ENCODE measurements at regions not wholly inside any gene's neighbourhood (a gene's known extent, or its start where the extent isn't known, plus 50 kb on each side); places are given as distances from the start of the nearest gene placed in this dataset.

GRCh38 chr10:36116040-36116439 is 473.9 kb upstream of the FZD8 start:
- no peak overlapping the region for H2AK5ac ChIP-seq (ENCODE audit: low read depth, low read length)
- no peaks in the 10 kb centered on the region for H3K79me1 ChIP-seq (ENCODE audit: low read depth, low read length)
- peaks cover 0 to 2% of the 10 kb centered on the region in 2 donors for H3K4me1 ChIP-seq (ENCODE audit: control insufficient read depth in 2 of 2, insufficient read depth in 1 of 2, low read depth in 1 of 2, low read length in 2 of 2)
- no peaks in the 10 kb centered on the region for H3K36me3 ChIP-seq (replicated peaks in 1 of 2; ENCODE audit: control insufficient read depth in 2 of 2, insufficient read depth in 2 of 2, low read length in 2 of 2)
- H3K18ac ChIP-seq (ENCODE audit: low read length): no peak overlapping the region
- H3K27ac ChIP-seq (replicated peaks; ENCODE audit: low read length): no peak overlapping the region
- no peak overlapping the region for H3K9ac ChIP-seq (ENCODE audit: low read depth, low read length, poor library complexity)
- H3K4me3 ChIP-seq (ENCODE audit: low read length in 2 of 2): no peak overlapping the region
- no peak for DNase-seq (ENCODE audit: low spot score)
- H4K8ac ChIP-seq (ENCODE audit: low read depth, low read length): no peak overlapping the region
- H2BK5ac ChIP-seq (ENCODE audit: low read length): no peak overlapping the region
- H2BK15ac ChIP-seq (ENCODE audit: low read length): no peak overlapping the region
- no CpG with 5 or more reads among the region's 2 CpGs for WGBS, 2 donors (ENCODE audit: extremely low coverage in 2 of 2, insufficient read length in 2 of 2, insufficient replicate concordance in 1 of 2)
- H3K4me2 ChIP-seq (ENCODE audit: insufficient read depth, low read length, poor library complexity, severe bottlenecking): no peak overlapping the region
- H4K91ac ChIP-seq (ENCODE audit: low read depth, low read length, poor library complexity): no peak overlapping the region
- no peak overlapping the region for H2BK120ac ChIP-seq (ENCODE audit: low read depth, low read length)
- H3K27me3 ChIP-seq (ENCODE audit: control insufficient read depth in 3 of 3, insufficient read depth in 3 of 3, low read depth in 1 of 3, low read length in 3 of 3): no peaks in the 10 kb centered on the region
- H2AFZ ChIP-seq (ENCODE audit: low read length): no peak overlapping the region
- no peak overlapping the region for H3K4ac ChIP-seq (ENCODE audit: low read length)
- no peak overlapping the region for H3K23ac ChIP-seq (ENCODE audit: low read depth, low read length, poor library complexity)
- H3K14ac ChIP-seq (ENCODE audit: low read length): no peak overlapping the region
- H3K9me3 ChIP-seq (replicated peaks in 1 of 2; ENCODE audit: control insufficient read depth in 2 of 2, insufficient read depth in 1 of 2, low read depth in 1 of 2, low read length in 2 of 2): no peaks in the 10 kb centered on the region
- no peak overlapping the region for H2BK12ac ChIP-seq (ENCODE audit: low read length)

- no peak overlapping the region for H3K18ac ChIP-seq (ENCODE audit: low read length)
- no peak overlapping the region for H3K4ac ChIP-seq (ENCODE audit: low read length)
- no peak overlapping the region for H2AFZ ChIP-seq (ENCODE audit: low read length)
- H3K36me3 ChIP-seq (replicated peaks in 1 of 2; ENCODE audit: control insufficient read depth in 2 of 2, insufficient read depth in 2 of 2, low read length in 2 of 2): no peaks in the 10 kb centered on the region
- no peak for DNase-seq (ENCODE audit: low spot score)
- H3K4me1 ChIP-seq (ENCODE audit: control insufficient read depth in 2 of 2, insufficient read depth in 1 of 2, low read depth in 1 of 2, low read length in 2 of 2): peaks cover 0 to 2% of the 10 kb centered on the region in 2 donors
- H3K14ac ChIP-seq (ENCODE audit: low read length): no peak overlapping the region
- no peaks in the 10 kb centered on the region for H3K79me1 ChIP-seq (ENCODE audit: low read depth, low read length)
- H2BK5ac ChIP-seq (ENCODE audit: low read length): no peak overlapping the region
- no peak overlapping the region for H2BK120ac ChIP-seq (ENCODE audit: low read depth, low read length)
- no peak overlapping the region for H2BK12ac ChIP-seq (ENCODE audit: low read length)
- no peak overlapping the region for H3K4me3 ChIP-seq (ENCODE audit: low read length in 2 of 2)
- no peak overlapping the region for H3K23ac ChIP-seq (ENCODE audit: low read depth, low read length, poor library complexity)
- H3K9ac ChIP-seq (ENCODE audit: low read depth, low read length, poor library complexity): no peak overlapping the region
- no CpG with 5 or more reads among the region's 1 CpG for WGBS, 2 donors (ENCODE audit: extremely low coverage in 2 of 2, insufficient read length in 2 of 2, insufficient replicate concordance in 1 of 2)
- H2AK5ac ChIP-seq (ENCODE audit: low read depth, low read length): no peak overlapping the region
- no peak overlapping the region for H4K8ac ChIP-seq (ENCODE audit: low read depth, low read length)
- no peaks in the 10 kb centered on the region for H3K27me3 ChIP-seq (ENCODE audit: control insufficient read depth in 3 of 3, insufficient read depth in 3 of 3, low read depth in 1 of 3, low read length in 3 of 3)
- H2BK15ac ChIP-seq (ENCODE audit: low read length): no peak overlapping the region
- H4K91ac ChIP-seq (ENCODE audit: low read depth, low read length, poor library complexity): no peak overlapping the region
- no peaks in the 10 kb centered on the region for H3K9me3 ChIP-seq (replicated peaks in 1 of 2; ENCODE audit: control insufficient read depth in 2 of 2, insufficient read depth in 1 of 2, low read depth in 1 of 2, low read length in 2 of 2)
- no peak overlapping the region for H3K27ac ChIP-seq (replicated peaks; ENCODE audit: low read length)
- H3K4me2 ChIP-seq (ENCODE audit: insufficient read depth, low read length, poor library complexity, severe bottlenecking): no peak overlapping the region
These were observed 473.3 kb upstream of the FZD8 start for GRCh38 chr10:36115364-36115763.

GRCh38 chr10:36114913-36115312 is 472.8 kb upstream of the FZD8 start:
- Histone ChIP-seq H3K4me1 (ENCODE audit: control insufficient read depth in 2 of 2, insufficient read depth in 1 of 2, low read depth in 1 of 2, low read length in 2 of 2) (peaks cover 0 to 2% of the 10 kb centered on the region in 2 donors), H3K4me2 (ENCODE audit: insufficient read depth, low read length, poor library complexity, severe bottlenecking) (no peak overlapping the region), H3K4me3 (ENCODE audit: low read length in 2 of 2) (no peak overlapping the region), H3K79me1 (ENCODE audit: low read depth, low read length) (no peaks in the 10 kb centered on the region), H2AFZ (ENCODE audit: low read length) (no peak overlapping the region), H3K9me3 (replicated peaks in 1 of 2; ENCODE audit: control insufficient read depth in 2 of 2, insufficient read depth in 1 of 2, low read depth in 1 of 2, low read length in 2 of 2) (no peaks in the 10 kb centered on the region), H3K23ac (ENCODE audit: low read depth, low read length, poor library complexity) (no peak overlapping the region), H3K18ac (ENCODE audit: low read length) (no peak overlapping the region), H2AK5ac (ENCODE audit: low read depth, low read length) (no peak overlapping the region), H4K8ac (ENCODE audit: low read depth, low read length) (no peak overlapping the region), H3K27me3 (ENCODE audit: control insufficient read depth in 3 of 3, insufficient read depth in 3 of 3, low read depth in 1 of 3, low read length in 3 of 3) (no peaks in the 10 kb centered on the region), H3K9ac (ENCODE audit: low read depth, low read length, poor library complexity) (no peak overlapping the region), H2BK120ac (ENCODE audit: low read depth, low read length) (no peak overlapping the region), H3K14ac (ENCODE audit: low read length) (no peak overlapping the region), H2BK15ac (ENCODE audit: low read length) (no peak overlapping the region), H4K91ac (ENCODE audit: low read depth, low read length, poor library complexity) (no peak overlapping the region), H2BK5ac (ENCODE audit: low read length) (no peak overlapping the region), H3K27ac (replicated peaks; ENCODE audit: low read length) (no peak overlapping the region), H3K4ac (ENCODE audit: low read length) (no peak overlapping the region), H2BK12ac (ENCODE audit: low read length) (no peak overlapping the region), H3K36me3 (replicated peaks in 1 of 2; ENCODE audit: control insufficient read depth in 2 of 2, insufficient read depth in 2 of 2, low read length in 2 of 2) (no peaks in the 10 kb centered on the region)
- DNase-seq (ENCODE audit: low spot score): no peak
- no CpG with 5 or more reads among the region's 1 CpG for WGBS, 2 donors (ENCODE audit: extremely low coverage in 2 of 2, insufficient read length in 2 of 2, insufficient replicate concordance in 1 of 2)

GRCh38 chr10:36114141-36114540 is 472.0 kb upstream of the FZD8 start:
- Histone ChIP-seq H3K27ac (replicated peaks; ENCODE audit: low read length) (no peak overlapping the region), H2BK120ac (ENCODE audit: low read depth, low read length) (no peak overlapping the region), H2AFZ (ENCODE audit: low read length) (no peak overlapping the region), H4K91ac (ENCODE audit: low read depth, low read length, poor library complexity) (no peak overlapping the region), H2AK5ac (ENCODE audit: low read depth, low read length) (no peak overlapping the region), H3K4ac (ENCODE audit: low read length) (no peak overlapping the region), H3K18ac (ENCODE audit: low read length) (no peak overlapping the region), H3K14ac (ENCODE audit: low read length) (no peak overlapping the region), H3K27me3 (ENCODE audit: control insufficient read depth in 3 of 3, insufficient read depth in 3 of 3, low read depth in 1 of 3, low read length in 3 of 3) (no peaks in the 10 kb centered on the region), H3K23ac (ENCODE audit: low read depth, low read length, poor library complexity) (no peak overlapping the region), H4K8ac (ENCODE audit: low read depth, low read length) (no peak overlapping the region), H2BK12ac (ENCODE audit: low read length) (no peak overlapping the region), H3K4me2 (ENCODE audit: insufficient read depth, low read length, poor library complexity, severe bottlenecking) (no peak overlapping the region), H3K9ac (ENCODE audit: low read depth, low read length, poor library complexity) (no peak overlapping the region), H3K4me3 (ENCODE audit: low read length in 2 of 2) (no peak overlapping the region), H3K36me3 (replicated peaks in 1 of 2; ENCODE audit: control insufficient read depth in 2 of 2, insufficient read depth in 2 of 2, low read length in 2 of 2) (no peaks in the 10 kb centered on the region), H3K9me3 (replicated peaks in 1 of 2; ENCODE audit: control insufficient read depth in 2 of 2, insufficient read depth in 1 of 2, low read depth in 1 of 2, low read length in 2 of 2) (no peaks in the 10 kb centered on the region), H3K4me1 (ENCODE audit: control insufficient read depth in 2 of 2, insufficient read depth in 1 of 2, low read depth in 1 of 2, low read length in 2 of 2) (peaks cover 0 to 2% of the 10 kb centered on the region in 2 donors), H2BK5ac (ENCODE audit: low read length) (no peak overlapping the region), H2BK15ac (ENCODE audit: low read length) (no peak overlapping the region), H3K79me1 (ENCODE audit: low read depth, low read length) (no peaks in the 10 kb centered on the region)
- no peak for DNase-seq (ENCODE audit: low spot score)
- no CpG with 5 or more reads among the region's 1 CpG for WGBS, 2 donors (ENCODE audit: extremely low coverage in 2 of 2, insufficient read length in 2 of 2, insufficient replicate concordance in 1 of 2)

All from neuronal stem cell (in vitro differentiated cells).